CD1c-positive myeloid dendritic cell (primary cell): ENCODE measurements at regions not wholly inside any gene's neighbourhood (a gene's known extent, or its start where the extent isn't known, plus 50 kb on each side); places are given as distances from the start of the nearest gene placed in this dataset.

Experiments
- DNase-seq: peaks from one replicate; pipeline ENCODE4 v3.0.0-alpha.2; 2016; ENCODE audit errors: extremely low spot score

GRCh38 chr7:12941512-12941911 is 254.1 kb downstream of the ARL4A start:
- DNase-seq: no peak

GRCh38 chr7:12942609-12943008 is 255.2 kb downstream of the ARL4A start:
- DNase-seq: no peak

- DNase-seq: no peak
These were observed 256.3 kb downstream of the ARL4A start for GRCh38 chr7:12943781-12944180.

GRCh38 chr7:12945901-12946300 is 258.5 kb downstream of the ARL4A start:
- DNase-seq: no peak

- DNase-seq: no peak
These were observed 260.0 kb downstream of the ARL4A start for GRCh38 chr7:12947465-12947864.

GRCh38 chr7:12949060-12949931 is 261.9 kb downstream of the ARL4A start:
- DNase-seq: no peak

GRCh38 chr7:12951397-12951801 is 264.0 kb downstream of the ARL4A start:
- DNase-seq: no peak

- DNase-seq: no peak
These were observed 267.1 kb downstream of the ARL4A start for GRCh38 chr7:12954380-12955033.

- DNase-seq: no peak
These were observed 270.1 kb downstream of the ARL4A start for GRCh38 chr7:12957487-12957886.

- DNase-seq: no peak
These were observed 274.6 kb downstream of the ARL4A start for GRCh38 chr7:12961910-12962480.

- DNase-seq: no peak
These were observed 276.0 kb downstream of the ARL4A start for GRCh38 chr7:12963435-12963834.

GRCh38 chr7:12964836-12965235 is 277.4 kb downstream of the ARL4A start:
- no peak for DNase-seq

GRCh38 chr7:12965767-12966166 is 278.3 kb downstream of the ARL4A start:
- DNase-seq: no peak

- DNase-seq: no peak
These were observed 279.9 kb downstream of the ARL4A start for GRCh38 chr7:12967322-12967721.

GRCh38 chr7:12968836-12969422 is 281.5 kb downstream of the ARL4A start:
- DNase-seq: no peak

GRCh38 chr7:12970626-12971025 is 283.2 kb downstream of the ARL4A start:
- DNase-seq: no peak

- no peak for DNase-seq
These were observed 287.2 kb downstream of the ARL4A start for GRCh38 chr7:12974451-12975166.

GRCh38 chr7:12975412-12975811 is 288.0 kb downstream of the ARL4A start:
- no peak for DNase-seq

- no peak for DNase-seq
These were observed 291.7 kb downstream of the ARL4A start for GRCh38 chr7:12979181-12979580.

GRCh38 chr7:12982178-12982577 is 294.7 kb downstream of the ARL4A start:
- no peak for DNase-seq

- no peak for DNase-seq
These were observed 296.7 kb downstream of the ARL4A start for GRCh38 chr7:12984117-12984516.

GRCh38 chr7:12985228-12985627 is 297.8 kb downstream of the ARL4A start:
- DNase-seq: no peak
